GM10266 (cell line): ENCODE measurements at regions not wholly inside any gene's neighbourhood (a gene's known extent, or its start where the extent isn't known, plus 50 kb on each side); places are given as distances from the start of the nearest gene placed in this dataset.

ENCODE experiments used
- DNase-seq: peaks from one replicate; pipeline ENCODE4 v3.0.0; 2012; ENCODE audit errors: extremely low spot score
- TF ChIP-seq, protein P1 (sequence below): IDR thresholded peaks from 2 replicates; pipeline ENCODE4 v1.5.1; 2012; ENCODE audit warnings: mild to moderate bottlenecking, low read depth; ENCODE audit not compliant: control insufficient read depth, insufficient read depth; ENCODE audit errors: missing control alignments

DNA sequence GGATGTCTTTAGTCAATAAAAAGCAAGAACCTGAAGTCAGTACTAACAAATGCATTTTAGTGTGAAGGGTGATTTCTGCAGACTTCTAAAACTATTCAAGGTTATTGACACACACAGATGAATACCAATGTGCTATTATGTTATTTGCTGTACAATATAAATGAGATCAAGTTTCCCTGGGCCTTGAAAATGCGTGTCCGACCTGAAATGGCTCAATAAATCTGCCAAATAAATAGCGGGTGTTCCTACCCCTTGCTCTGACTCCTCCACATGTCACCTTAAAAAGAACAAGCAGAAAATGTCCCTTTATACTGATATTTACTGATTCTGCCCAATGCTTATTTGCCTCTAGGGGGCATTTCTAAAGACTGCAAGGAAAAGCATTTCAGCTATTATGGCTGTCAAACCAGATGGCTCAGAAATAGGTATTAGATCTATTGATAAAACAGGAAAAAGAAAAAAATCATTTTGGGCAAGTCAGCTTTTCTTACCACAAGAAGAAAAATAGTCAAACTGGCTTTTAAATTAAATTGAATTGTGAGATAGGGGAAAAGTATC, 367.3 kb upstream of the KITLG start:
- TF ChIP-seq, protein P1, sequence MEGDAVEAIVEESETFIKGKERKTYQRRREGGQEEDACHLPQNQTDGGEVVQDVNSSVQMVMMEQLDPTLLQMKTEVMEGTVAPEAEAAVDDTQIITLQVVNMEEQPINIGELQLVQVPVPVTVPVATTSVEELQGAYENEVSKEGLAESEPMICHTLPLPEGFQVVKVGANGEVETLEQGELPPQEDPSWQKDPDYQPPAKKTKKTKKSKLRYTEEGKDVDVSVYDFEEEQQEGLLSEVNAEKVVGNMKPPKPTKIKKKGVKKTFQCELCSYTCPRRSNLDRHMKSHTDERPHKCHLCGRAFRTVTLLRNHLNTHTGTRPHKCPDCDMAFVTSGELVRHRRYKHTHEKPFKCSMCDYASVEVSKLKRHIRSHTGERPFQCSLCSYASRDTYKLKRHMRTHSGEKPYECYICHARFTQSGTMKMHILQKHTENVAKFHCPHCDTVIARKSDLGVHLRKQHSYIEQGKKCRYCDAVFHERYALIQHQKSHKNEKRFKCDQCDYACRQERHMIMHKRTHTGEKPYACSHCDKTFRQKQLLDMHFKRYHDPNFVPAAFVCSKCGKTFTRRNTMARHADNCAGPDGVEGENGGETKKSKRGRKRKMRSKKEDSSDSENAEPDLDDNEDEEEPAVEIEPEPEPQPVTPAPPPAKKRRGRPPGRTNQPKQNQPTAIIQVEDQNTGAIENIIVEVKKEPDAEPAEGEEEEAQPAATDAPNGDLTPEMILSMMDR: no peak
- no peak for DNase-seq

DNA sequence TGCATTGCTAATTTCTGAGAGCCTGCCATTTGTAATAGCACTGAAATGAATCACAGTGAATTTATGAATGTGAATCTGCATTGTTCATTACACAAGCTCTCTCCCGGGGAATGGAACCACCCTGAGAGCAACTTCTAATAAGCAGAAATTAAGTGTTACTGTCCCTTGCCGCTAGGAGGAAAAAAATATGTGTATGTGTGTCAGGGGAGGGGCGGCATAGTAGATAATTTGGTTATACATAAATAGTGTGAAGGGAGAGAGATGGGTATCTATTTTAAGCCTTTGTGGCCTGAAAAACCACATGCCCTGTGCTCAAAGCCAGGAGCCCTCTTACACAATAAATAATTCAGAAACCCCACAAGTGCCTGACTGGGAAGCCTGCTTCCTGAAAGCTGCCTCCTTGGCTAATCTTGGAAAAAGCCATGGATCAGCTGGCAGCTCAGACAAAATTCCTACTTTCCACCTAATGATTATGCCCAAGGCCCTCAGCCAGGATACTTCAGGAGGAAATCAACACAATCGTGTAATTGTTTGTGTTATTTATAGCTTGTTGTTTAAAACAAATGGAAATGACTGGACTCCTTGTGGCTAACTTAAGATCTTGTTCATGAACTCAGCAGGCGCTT, 366.2 kb upstream of the KITLG start:
- TF ChIP-seq, protein P1: no peak
- no peak for DNase-seq

DNA sequence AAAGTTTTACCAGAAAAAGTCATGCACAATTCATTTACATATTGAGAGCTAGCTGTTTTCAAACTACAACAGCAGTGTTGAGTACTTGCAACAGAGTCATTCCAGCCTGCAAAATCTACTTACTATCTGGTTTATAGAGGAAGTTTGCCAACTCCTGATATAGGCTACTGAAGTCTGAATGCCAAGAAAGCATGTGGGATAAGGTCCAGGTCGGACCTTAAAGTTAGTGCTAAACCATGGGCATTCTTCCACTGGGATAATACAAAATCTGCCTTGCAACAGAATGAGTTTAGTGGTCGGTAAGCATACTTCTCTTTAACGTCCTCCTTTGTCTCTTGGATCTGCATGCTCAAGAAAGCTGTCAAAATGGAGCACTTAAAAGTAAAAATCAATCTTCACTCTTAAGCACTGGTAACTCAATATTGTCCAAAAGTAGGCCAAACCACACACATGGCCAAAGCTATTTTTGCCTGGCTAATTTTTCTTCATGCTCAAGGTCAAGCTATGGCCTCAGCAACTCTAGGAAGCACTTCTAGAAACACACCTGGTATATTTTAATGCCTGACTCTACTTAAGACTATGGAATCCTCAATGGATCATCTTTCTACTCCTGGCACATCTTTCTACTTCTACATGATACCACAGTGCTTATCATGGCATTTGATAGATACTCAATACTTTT, 364.9 kb upstream of the KITLG start:
- TF ChIP-seq, protein P1: no peak
- no peak for DNase-seq

DNA sequence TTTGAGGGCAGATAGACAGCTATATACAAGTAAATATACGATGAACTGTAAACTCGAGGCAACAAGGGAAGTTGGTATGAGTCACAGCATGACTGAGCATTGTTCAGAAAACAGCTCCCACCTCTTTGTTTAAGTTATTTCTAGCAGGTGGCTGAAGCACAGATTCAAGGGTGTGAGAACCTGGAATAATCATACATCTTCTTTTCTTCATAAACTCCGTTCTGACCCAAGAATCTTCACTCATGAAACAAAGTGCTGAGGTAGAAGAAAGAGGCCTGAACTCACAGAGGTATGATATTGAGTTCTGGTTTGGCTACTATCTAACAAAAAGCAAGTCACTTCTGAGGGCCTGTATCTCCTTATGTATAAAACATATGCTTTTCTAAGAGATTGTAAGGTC, 364.1 kb upstream of the KITLG start:
- TF ChIP-seq, protein P1: no peak
- DNase-seq: no peak

DNA sequence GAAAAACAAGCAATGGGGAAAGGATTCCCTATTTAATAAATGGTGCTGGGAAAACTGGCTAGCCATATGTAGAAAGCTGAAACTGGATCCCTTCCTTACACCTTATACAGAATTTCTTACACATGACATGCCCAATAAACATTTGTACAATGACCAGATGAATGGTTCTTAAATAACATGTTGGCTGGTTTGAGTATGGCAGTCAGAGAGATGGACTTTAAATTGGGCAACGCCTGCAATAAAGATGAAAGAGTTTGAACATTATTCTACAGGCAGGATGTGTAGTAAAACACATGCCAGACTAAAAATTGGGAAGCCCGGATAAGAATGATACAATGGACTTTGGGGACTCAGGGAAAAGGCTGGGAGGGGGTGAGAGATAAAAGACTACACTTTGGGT, 360.6 kb upstream of the KITLG start:
- no peak for DNase-seq
- TF ChIP-seq, protein P1: no peak

DNA sequence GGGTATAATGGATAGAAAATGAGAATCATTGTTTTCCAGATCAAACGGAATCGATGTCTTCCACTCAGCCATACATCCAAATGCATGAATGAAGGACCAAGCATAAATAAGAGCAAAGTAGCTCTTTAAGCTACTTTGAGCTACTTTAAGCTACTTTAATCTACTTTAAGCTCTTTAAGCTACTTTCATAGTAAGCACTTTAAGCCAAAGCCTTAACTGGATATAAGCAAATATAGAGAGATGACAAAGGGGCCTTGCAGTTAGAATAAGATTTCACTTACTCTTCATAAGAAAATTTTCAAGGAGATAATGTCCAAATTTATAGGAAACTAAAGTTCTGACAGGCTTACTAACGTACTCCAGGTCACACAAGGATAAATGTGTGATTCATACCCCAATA, 355.6 kb upstream of the KITLG start:
- TF ChIP-seq, protein P1: no peak
- no peak for DNase-seq

DNA sequence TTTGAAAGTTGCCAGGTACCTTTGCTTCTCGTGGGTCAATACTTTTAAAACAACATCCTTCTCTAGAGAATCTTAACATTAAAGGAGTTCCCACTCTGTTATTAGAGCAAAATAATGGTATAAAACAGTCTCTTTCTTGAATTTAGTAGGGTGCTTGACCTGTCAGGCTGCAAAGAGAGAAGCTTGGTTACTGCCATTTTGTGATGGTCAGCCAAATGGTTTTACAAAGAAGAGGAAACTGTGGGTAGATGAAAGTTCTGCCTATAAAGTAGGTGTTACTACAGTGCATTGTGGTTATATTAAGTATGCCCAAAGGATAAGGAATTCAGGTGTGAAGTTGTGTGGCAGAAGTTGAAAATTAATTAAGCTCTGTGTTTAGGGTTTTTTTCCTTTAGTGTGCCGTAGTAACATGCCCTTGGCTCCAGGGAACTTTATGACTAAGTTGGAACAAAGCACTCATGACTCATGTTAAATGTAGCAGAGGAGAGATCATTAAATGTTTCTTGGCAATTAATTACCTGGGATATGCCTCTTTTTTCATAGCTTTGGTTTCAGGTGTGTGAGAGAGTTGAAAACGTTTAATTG, 354.0 kb upstream of the KITLG start:
- DNase-seq: no peak
- TF ChIP-seq, protein P1: no peak
